GM19023 (cell line): ENCODE measurements at regions not wholly inside any gene's neighbourhood (a gene's known extent, or its start where the extent isn't known, plus 50 kb on each side); places are given as distances from the start of the nearest gene placed in this dataset.
"Not testable (repeated sequence)": the region's sequence is repeated elsewhere in the genome, so short reads cannot be mapped to it uniquely, and the experiment has no call there.

Source experiments
- ATAC-seq: cut with Tn5 transposase; IDR thresholded peaks from one replicate; pipeline ENCODE4 v1.9.1; 2021; ENCODE audit warnings: mild to moderate bottlenecking, moderate library complexity; ENCODE audit not compliant: unreplicated experiment

DNA sequence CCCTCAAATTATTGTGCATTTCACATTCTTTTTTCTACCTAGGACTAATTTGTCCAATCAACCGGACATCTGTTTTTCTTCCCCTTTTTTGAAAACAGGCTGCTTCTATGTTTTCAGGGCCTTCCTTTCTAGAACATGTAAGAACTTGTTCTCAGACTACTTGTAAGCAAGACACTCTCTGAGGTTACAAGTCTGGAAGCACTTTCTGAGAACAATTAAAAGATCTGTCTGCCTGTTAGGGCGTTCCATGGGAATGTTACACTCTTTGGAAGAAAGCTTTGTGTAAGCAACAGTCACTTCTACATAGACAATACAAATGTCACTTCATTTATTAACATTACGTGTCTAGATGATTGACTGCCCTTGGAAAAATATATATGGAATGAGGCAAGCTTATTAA, 50.9 kb upstream of the HSPB3 start:
- no peak for ATAC-seq

- no peak for ATAC-seq
These were observed 51.5 kb upstream of the HSPB3 start for GRCh38 chr5:54403885-54404416.

GRCh38 chr5:54403121-54403520, 52.4 kb upstream of the HSPB3 start:
- no peak for ATAC-seq

DNA sequence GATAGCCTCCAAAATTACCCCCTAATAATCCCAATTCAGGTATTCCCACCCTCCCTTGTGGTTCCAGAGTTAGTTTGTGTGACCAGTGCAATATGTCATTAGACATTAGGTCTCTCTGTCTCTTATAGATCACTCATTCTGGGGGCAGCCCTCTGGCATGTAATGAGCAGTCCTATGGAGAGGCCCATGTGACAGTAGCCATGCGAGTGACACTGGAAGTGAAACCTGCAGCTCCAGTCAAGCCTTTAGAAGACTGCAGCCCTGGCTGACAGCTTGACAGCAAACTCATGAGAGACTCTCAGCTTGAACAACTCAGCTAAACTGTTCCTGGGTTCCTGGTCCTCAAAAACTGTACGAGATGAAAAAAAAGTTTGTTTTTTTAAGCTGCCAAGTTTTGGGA, 54.0 kb upstream of the HSPB3 start:
- ATAC-seq, result peak; percentile 90

GRCh38 chr5:54398191-54398590, 57.3 kb upstream of the HSPB3 start:
- ATAC-seq, result no peak

- no peak for ATAC-seq
These were observed 58.1 kb upstream of the HSPB3 start for GRCh38 chr5:54397420-54397819.

GRCh38 chr5:54393007-54393406, 62.5 kb upstream of the HSPB3 start:
- not testable (repeated sequence) for ATAC-seq

DNA sequence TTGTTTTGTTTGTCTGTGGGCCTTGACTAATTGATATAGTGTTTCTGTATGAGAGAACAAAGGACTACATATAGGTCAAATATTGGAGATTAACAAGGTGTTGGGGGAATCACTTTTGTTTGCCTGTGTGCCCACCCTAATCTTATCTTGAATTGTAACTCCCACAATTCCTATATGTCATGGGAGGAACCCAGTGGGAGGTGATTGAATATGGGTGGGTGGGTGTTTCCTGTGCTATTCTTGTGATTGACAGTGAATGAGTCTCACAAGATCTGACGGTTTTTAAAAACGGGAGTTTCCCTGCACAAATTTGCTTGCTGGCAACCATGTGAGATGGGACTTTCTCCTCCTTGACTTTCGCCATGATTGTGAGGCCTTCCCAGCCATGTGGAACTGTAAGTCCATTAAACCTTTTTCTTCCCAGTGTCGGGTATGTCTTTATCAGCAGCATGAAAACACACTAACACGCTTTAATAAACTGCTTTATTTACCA, 64.9 kb upstream of the HSPB3 start:
- no peak for ATAC-seq

GRCh38 chr5:54390015-54390414, 65.5 kb upstream of the HSPB3 start:
- ATAC-seq, result no peak

- ATAC-seq, result not testable (repeated sequence)
These were observed 66.1 kb upstream of the HSPB3 start for GRCh38 chr5:54389399-54389798.

- no peak for ATAC-seq
These were observed 66.7 kb upstream of the HSPB3 start for GRCh38 chr5:54388811-54389210.

- ATAC-seq, result no peak
These were observed 67.1 kb upstream of the HSPB3 start for GRCh38 chr5:54388409-54388808.

DNA sequence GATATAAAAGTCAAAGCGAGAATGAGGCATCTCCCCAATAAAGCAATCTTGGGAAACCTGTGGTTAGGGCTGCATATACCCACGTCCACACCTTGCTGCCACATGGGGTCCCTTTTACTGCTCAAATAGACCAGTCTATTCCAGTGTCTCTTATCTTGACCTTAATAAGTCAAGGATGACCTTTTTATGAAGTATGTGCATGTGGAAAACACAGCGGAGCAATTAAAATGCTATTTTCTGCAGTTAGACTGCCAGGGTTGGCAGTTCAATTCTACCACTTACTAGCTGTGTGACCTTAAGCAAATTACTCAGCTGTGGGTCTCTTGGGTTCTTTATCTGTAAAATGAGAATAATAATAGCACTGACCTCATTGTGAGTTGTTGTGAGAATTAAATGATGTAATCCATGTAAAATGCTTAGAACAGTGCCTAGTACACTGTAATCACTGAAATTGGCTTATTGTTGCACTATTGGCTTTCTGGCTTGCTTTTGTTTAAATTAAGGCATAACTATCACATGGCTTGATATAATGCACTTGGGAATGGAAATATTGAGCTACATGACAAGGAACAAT, 67.8 kb upstream of the HSPB3 start:
- ATAC-seq, result no peak

- no peak for ATAC-seq
These were observed 68.5 kb upstream of the HSPB3 start for GRCh38 chr5:54387031-54387430.

- no peak for ATAC-seq
These were observed 69.5 kb upstream of the HSPB3 start for GRCh38 chr5:54385994-54386393.

DNA sequence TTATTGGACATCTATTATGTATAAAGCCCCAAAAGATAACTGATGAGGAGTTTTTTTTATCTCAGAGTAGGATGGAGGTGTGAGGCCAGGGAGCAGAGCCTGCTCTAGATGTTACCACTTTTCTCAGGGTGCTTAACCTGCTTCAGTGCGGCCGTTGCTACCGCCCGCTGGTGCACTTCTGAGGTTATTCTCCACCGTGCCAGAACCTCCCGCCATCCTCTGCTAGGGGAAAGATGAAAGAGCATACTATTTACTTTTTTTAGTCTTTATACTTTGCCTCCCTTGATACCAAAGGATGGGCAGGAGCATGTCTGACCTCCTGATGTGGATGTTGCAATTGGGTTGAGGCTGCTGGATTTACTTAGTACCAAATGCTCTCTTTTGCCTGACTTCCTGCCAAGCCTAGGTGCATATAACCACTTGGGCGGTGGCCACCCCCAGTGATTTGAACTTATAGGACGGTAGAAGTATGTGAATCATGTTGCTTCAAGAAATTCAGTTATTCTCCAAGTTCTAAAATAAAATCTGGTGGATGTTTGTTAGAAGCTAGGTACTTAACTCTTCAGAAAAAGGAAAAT, 71.1 kb upstream of the HSPB3 start:
- no peak for ATAC-seq

DNA sequence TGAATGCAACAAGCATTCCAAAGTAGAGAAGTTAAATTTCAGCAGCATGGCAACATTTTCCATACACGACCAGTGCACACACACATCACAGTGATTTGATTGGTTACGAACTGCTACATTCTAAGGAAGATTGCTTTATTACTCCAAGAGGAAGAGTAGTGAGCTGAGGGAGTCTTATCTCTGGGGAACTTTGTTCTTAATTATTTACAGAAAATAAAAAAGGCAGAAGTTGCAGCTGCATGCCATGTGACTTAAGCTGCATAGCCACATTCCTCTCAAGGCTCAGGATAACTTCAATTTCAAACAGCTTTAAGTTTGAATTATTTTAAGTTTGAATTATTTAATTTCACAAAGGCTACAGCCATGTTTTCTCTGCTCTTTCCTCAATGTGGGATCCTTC, 71.6 kb upstream of the HSPB3 start:
- no peak for ATAC-seq

DNA sequence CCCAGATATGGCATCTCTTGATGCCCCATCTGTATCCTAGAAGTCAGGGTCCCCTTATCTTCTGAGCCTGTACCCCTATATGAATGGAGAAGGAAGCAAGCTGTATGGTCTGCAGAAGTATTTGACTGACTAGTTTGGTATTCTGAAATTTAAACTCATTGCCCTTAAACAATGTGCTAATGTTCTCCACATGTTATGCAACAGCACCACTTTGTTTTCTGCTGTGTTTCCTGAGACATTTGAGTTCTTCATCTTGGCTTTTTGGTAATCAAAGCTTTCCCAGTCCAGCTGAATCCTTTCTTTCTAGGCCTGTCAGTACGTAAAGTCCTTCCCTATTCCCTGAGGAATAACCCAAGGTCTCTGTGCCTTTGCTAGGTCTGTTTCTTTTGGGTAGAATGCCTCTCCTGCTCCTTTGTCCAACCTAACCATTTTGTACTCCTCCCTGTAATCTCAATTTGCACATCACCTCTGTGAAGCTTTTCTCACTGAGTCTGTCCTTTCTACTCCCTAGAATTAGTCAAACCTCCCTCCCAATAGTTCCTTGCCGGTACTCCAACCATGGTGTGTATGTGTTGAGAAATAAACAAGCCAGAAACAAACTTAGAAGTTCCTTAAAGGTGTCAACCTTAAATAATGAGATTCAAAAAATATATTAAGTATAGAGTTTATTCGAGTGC, 72.1 kb upstream of the HSPB3 start:
- ATAC-seq, result no peak

DNA sequence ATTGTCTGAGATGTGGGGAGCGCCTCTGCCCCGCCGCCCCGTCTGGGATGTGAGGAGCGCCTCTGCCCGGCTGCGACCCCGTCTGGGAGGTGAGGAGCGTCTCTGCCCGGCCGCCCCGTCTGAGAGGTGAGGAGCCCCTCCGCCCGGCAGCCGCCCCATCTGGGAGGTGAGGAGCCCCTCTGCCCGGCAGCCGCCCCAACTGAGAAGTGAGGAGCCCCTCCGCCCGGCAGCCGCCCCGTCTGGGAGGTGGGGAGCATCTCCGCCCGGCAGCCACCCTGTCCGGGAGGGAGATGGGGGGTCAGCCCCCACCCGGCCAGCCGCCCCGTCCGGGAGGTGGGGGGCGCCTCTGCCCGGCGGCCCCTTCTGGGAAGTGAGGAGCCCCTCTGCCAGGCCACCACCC, 70.9 kb upstream of the ARL15 start:
- ATAC-seq, result not testable (repeated sequence)

DNA sequence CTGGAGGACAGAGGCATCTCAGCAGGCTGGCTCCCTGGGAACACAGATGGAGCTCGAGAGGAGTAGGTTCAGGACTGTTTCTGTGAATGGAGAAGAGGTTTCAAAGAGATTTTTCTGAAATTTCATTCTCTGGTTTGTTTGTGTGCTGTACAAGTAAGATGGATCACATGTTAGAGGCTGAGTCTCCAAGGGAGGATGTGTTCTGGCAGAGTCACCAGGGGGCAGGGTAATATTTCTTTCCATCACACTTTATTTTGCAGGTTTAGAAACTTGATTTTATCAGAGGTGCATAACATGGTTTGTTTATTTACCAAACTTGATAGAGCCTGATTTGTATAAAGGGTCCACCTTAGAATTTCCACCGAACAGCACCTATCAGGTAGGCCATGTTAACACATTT, 69.2 kb upstream of the ARL15 start:
- no peak for ATAC-seq

DNA sequence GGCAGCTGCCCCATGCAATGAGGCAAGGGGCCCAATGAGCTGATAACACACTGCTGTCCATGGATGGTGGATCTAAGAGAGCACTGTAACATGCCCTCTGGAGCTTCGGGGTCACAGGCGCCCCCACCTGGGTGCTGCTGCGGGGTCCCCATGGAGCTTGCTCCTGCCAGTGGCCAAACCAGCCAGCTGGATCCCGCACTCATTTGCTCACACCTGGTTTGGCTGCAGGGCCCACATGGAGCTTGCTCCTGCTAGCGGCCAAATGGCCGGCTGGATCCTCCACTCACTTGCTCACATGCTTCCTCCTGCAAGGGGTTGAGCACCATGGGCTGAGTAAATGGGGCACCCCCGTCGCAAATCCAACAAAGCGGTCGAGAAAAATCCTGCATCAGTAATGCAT, 68.3 kb upstream of the ARL15 start:
- no peak for ATAC-seq

DNA sequence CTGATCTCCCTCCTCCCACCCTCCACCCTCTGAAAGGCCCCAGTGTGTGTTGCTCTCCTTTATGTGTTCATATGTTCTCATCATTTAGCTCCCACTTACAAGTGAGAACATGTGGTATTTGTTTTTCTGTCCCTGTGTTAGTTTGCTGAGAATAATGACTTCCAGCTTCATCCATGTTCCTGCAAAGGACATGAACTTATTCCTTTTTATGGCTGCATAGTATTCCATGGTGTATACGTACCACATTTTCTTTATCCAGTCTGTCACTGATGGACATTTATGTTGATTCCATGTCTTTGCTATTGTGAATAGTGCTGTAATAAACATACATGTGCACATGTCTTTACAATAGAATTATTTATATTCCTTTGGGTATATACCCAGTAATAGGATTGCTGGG, 67.0 kb upstream of the ARL15 start:
- not testable (repeated sequence) for ATAC-seq
